HS-5 (cell line): ENCODE measurements at regions not wholly inside any gene's neighbourhood (a gene's known extent, or its start where the extent isn't known, plus 50 kb on each side); places are given as distances from the start of the nearest gene placed in this dataset.

Source experiments
- DNase-seq: peaks from one replicate; pipeline ENCODE4 v3.0.0-alpha.2; 2012; ENCODE audit warnings: low read depth

GRCh38 chr15:69577397-69577796 is 124.8 kb downstream of the RPLP1 start:
- DNase-seq = no peak

GRCh38 chr15:69578252-69578651 is 125.6 kb downstream of the RPLP1 start:
- no peak for DNase-seq

GRCh38 chr15:69578787-69579583 is 126.4 kb downstream of the RPLP1 start:
- no peak for DNase-seq

GRCh38 chr15:69579950-69580618 is 127.5 kb downstream of the RPLP1 start:
- DNase-seq = no peak

GRCh38 chr15:69583626-69584025 is 131.0 kb downstream of the RPLP1 start:
- DNase-seq = no peak

- DNase-seq = no peak
Observed at GRCh38 chr15:69585937-69586336, 133.3 kb downstream of the RPLP1 start.

- DNase-seq = no peak
Observed at GRCh38 chr15:69586721-69587120, 134.1 kb downstream of the RPLP1 start.

- DNase-seq = no peak
Observed at GRCh38 chr15:69587723-69588426, 135.3 kb downstream of the RPLP1 start.

GRCh38 chr15:69590201-69590710 is 137.6 kb downstream of the RPLP1 start:
- no peak for DNase-seq

GRCh38 chr15:69590932-69591524 is 138.4 kb downstream of the RPLP1 start:
- no peak for DNase-seq

GRCh38 chr15:69591905-69592508 is 139.4 kb downstream of the RPLP1 start:
- DNase-seq = no peak

- DNase-seq = no peak
Observed at GRCh38 chr15:69592954-69593353, 140.3 kb downstream of the RPLP1 start.

GRCh38 chr15:69593488-69593887 is 140.9 kb downstream of the RPLP1 start:
- no peak for DNase-seq

GRCh38 chr15:69593981-69594966 is 141.7 kb downstream of the RPLP1 start:
- DNase-seq = no peak

GRCh38 chr15:69595009-69595791 is 142.6 kb downstream of the RPLP1 start:
- no peak for DNase-seq

- no peak for DNase-seq
Observed at GRCh38 chr15:69597061-69597592, 144.5 kb downstream of the RPLP1 start.

- no peak for DNase-seq
Observed at GRCh38 chr15:69599271-69599670, 146.7 kb downstream of the RPLP1 start.

GRCh38 chr15:69600556-69601085 is 148.0 kb downstream of the RPLP1 start:
- DNase-seq = no peak
